ENCODE measurements at regions not wholly inside any gene's neighbourhood (a gene's known extent, or its start where the extent isn't known, plus 50 kb on each side); places are given as distances from the start of the nearest gene placed in this dataset.
"Not testable (repeated sequence)": the region's sequence is repeated elsewhere in the genome, so short reads cannot be mapped to it uniquely, and the experiment has no call there.

DNA sequence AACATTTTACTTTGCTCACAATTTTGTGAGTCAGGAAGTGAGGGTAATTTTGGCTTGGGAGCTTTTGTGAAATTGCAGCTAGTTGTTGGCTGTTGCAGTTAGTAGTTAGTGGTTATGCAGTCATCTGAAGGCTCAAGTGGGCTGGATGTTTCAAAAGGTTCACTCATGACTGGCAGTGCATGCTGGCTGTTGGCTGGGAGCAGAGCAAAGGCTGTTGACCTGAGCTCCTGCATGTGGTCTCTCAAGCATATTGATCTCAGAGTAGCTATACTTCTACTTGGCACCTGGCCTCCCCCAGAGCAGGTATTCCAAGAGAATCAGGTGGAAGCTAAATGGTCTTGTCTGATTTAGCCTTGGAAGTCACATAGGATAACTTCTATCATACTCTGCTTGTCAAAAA lies 414.1 kb upstream of the STXBP6 start:
- DNase-seq: no peak
- no peak for ATAC-seq
- intact Hi-C loops (cut with micrococcal nuclease): no loop called here

DNA sequence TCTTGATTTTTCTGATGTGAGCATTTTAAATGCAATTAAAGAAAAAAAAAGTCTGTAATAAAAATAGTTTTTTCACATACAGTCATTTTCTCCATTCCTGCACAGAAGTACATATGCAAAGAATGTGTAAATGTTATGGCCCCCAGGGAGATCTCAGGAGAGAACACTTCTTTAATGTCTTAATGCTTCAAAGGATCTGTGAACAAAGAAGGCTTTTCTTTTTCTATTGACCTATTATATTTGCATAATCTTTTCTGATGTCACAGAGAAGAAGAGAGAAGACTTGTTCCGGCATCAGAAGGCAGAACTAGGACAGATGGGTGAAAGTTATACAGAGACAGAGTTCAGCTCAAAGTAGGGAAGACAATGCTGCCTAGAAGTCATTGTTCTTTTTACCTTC lies 413.5 kb upstream of the STXBP6 start:
- intact Hi-C loops (cut with micrococcal nuclease): no loop called here
- DNase-seq (no peak), ATAC-seq (no peak)

DNA sequence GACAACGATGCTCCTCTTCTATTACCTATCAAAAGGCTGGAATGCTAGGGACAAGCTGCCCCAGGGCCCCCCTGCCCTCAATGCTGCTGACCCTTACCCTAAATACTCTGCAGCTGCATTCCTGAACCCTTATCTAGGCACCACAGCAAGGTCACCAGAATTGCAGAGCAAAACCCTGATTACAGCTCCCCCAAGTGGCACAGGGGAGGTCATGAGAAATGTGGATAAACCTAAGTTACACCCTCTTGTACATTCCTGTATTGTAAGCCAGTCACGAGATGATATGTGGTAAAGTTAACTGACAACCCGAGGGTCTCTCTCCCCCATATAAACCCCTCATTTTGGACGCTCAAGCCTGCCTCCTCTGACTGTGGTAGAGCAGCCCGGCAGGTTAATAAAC lies 411.8 kb upstream of the STXBP6 start:
- ATAC-seq (no peak), DNase-seq (no peak)
- intact Hi-C loops (cut with micrococcal nuclease): no loop called here

DNA sequence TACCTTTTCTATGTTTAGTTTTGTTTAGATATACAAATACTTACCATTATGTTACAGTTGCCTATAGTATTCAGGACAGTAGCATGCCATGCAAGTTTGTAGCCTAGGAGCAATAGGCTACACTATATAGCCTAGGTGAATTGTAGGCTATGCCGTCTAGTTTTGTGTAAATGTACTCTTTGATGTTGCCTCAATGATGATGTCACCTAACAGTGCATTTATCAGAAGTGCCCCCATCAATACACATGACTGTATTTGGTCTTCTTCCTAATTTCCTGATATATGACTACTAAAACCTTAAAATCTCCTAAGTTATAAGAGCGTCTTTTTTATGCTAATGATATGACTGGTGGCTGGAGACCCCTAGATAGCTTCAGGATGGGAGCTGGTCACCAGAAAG lies 394.4 kb upstream of the STXBP6 start:
- intact Hi-C loops (cut with micrococcal nuclease): no loop called here
- ATAC-seq: no peak

DNA sequence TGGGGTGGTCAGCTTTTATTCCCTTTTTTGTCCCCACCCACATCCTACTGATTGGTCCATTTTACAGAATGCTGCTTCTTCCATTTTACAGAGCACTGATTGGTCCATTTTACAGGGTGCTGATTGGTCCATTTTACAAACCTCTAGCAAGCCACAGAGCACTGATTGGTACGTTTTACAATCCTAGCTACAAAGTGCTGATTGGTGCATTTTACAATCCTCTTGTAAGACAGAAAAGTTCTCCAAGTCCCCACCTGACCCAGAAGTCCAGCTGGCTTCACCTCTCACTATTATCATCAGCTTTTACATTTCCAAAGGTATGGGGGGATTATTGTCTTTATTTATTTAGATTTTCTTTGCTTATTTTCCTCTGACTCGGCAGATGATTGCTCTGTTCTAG lies 390.4 kb upstream of the STXBP6 start:
- DNase-seq; ATAC-seq; intact Hi-C loops (cut with micrococcal nuclease): not testable (repeated sequence)

More for the DNA sequence above, 394.4 kb upstream of the STXBP6 start:
- DNase-seq: no peak

- intact Hi-C loops (cut with micrococcal nuclease): no loop called here
- DNase-seq (no peak), ATAC-seq (no peak)
Measured at GRCh38 chr14:25436906-25437305, 387.0 kb upstream of the STXBP6 start.

- DNase-seq (no peak), ATAC-seq (no peak)
- intact Hi-C loops (cut with micrococcal nuclease): no loop called here
Measured at GRCh38 chr14:25436288-25436875, 386.4 kb upstream of the STXBP6 start.

DNA sequence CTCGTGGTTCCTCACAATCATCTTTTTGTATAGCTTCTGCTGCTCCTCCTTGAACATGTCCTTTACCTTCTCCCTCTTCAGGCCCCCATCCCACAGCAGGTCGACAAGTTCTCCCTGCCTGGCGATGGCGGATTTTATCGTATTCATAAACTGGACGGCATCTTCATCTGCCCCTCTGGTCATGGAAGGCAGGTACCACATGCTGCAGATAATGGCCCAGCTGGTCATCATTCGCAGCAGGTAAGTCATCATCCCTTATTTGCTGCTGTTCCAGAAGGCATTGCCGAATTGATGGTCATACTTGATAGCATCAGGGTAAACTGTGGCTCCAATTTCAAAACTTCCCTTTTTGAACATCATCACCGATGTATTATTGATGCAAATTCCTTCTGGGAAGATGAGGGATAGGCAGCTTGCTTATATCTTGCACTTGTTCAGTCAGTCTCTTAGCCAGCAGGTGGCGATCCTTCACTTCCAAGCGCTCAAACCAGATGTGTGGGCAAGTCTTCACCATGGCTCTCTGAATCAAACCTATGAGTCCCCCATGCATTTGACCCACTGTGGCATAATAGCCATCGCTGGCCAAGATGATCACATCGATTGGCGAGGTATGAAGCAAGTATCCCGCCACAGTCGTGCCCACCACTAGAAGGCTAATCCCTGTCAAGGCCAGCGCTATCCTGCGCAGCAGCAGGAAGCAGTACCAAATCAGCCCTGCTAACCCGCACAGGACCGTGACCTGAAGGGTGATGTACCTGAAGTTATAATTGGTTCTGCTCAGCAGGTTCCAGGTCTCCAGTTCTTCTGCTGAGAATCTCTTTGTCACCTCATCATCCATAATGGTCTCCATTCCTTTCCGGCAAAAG lies 381.5 kb upstream of the STXBP6 start:
- DNase-seq: no peak
- no peak for ATAC-seq
- intact Hi-C loops (cut with micrococcal nuclease): no loop called here

GRCh38 chr14:25430808-25431207 lies 380.9 kb upstream of the STXBP6 start:
- DNase-seq: no peak
- ATAC-seq: no peak
- intact Hi-C loops (cut with micrococcal nuclease): no loop called here

DNA sequence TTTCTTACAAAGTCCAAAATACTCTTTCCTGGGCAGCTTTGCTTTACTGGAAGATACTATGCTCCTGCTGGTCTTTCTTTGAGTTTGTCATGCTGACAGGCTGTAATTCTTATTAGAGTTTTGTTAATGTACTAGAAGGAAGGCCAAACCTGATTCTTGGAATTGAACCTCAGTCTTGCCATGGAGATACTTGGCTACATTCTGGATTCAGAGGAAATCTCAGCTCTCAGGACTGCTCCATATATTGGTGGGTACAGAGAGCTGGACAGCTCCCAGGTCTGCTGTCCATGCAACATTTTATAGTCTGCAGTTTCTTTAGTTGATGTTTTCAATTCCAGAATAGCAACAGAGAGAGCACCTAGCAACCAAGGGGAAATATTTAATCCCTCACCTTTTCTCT lies 363.1 kb upstream of the STXBP6 start:
- ATAC-seq (no peak), DNase-seq (no peak)
- intact Hi-C loops (cut with micrococcal nuclease): no loop called here

- ATAC-seq: no peak
- intact Hi-C loops (cut with micrococcal nuclease): no loop called here
- no peak for DNase-seq
Measured at GRCh38 chr14:25411781-25412757, 362.1 kb upstream of the STXBP6 start.

DNA sequence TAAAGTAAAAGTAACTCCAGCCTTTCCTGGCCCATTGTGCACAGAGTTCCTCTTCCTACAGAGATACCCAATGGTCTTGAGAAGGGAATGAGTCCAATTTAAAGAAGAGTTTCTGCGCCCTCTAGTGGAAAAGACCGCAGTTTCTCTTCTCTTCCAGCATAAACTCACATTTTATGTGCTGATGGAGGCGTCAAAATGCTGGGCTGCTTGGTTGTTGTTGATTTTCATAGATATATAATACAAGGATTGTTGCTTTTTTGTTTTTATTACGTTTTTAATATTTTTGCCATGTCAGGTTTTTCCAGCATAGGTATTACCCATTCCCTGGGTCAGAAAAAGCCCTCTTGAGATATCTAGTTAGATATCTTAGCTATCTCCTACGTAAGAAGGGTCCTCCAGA lies 356.9 kb upstream of the STXBP6 start:
- intact Hi-C loops (cut with micrococcal nuclease): no loop called here
- no peak for DNase-seq
- no peak for ATAC-seq

- no peak for DNase-seq
- ATAC-seq: no peak
- intact Hi-C loops (cut with micrococcal nuclease): no loop called here
Measured at GRCh38 chr14:25400607-25401206, 350.8 kb upstream of the STXBP6 start.

DNA sequence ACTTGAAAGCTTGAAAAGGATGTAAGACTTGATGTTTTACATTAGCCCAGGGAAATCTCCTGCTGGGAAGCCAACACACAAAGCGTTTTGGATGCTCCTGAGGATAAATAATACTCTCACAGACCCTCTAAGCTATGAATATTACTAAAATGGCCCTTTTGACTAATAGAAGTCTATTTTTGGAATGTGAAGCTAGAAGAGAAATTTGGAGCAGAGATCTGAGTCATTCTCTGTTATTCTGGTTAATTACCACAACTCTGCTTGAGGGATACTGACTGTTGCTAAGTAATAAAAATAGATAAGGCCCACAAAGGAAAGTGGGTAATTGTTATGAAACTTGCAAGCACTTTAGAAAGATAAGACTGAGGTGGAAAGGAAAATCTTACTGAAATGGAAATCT lies 346.2 kb upstream of the STXBP6 start:
- DNase-seq (no peak), ATAC-seq (no peak)
- intact Hi-C loops (cut with micrococcal nuclease): no loop called here

DNA sequence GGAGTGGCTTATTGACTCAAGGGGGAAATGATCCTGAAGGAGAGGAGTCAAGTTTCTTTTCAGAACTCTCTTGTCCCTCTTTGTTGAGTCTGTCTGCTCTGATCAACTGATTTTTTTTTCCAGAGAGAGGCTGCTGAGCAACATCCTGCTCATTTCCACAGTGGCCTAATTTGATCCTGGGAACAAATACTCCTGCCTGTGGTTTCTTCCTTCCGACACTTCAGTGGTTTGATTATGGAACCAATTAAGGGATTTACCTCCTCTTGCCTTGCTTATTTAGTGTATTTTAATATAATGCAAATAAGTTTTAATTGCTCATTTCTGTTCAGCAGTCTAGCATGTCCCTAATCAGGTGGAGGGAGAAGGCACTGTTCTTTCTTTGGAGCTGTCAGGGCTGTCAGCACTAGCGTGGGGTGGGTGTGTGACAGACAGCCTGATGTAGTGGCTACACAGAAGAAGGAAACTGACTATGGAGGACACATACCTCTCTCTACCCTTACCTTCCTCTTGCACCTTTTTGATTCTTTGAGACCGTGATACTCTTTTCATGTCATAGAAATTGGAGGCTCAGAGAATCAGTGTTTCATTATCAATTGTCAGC lies 344.9 kb upstream of the STXBP6 start:
- intact Hi-C loops (cut with micrococcal nuclease): no loop called here
- peak; percentile 29 for ATAC-seq
- DNase-seq: no peak

GRCh38 chr14:25394356-25394755 lies 344.4 kb upstream of the STXBP6 start:
- DNase-seq (no peak), ATAC-seq (no peak)
- intact Hi-C loops (cut with micrococcal nuclease): no loop called here

GRCh38 chr14:25389948-25390347 lies 340.0 kb upstream of the STXBP6 start:
- no peak for DNase-seq
- no peak for ATAC-seq
- intact Hi-C loops (cut with micrococcal nuclease): no loop called here

GRCh38 chr14:25381498-25381897 lies 331.6 kb upstream of the STXBP6 start:
- ATAC-seq: no peak
- DNase-seq: no peak
- intact Hi-C loops (cut with micrococcal nuclease): no loop called here

DNA sequence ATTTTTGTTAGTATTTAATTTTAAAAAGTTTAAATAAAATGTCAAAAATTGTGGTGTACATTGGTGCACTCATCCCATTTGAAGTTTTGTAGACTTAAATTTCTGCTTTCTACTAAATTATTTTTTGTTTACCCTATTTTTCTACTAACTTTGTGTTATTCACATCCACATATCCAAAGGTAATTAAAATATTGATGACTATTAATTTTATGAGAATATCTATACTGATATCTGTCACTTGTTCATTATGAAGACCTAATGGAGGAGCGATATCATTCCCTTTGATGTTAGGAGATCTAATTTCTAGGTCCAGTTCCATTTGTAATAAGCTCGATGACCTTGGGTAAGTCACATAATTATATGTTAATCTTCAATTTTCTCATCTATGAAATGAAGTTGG lies 325.7 kb upstream of the STXBP6 start:
- intact Hi-C loops (cut with micrococcal nuclease): no loop called here
- ATAC-seq (no peak), DNase-seq (no peak)
